ENCODE measurements at regions not wholly inside any gene's neighbourhood (a gene's known extent, or its start where the extent isn't known, plus 50 kb on each side); places are given as distances from the start of the nearest gene placed in this dataset.
"Not testable (repeated sequence)": the region's sequence is repeated elsewhere in the genome, so short reads cannot be mapped to it uniquely, and the experiment has no call there.

DNA sequence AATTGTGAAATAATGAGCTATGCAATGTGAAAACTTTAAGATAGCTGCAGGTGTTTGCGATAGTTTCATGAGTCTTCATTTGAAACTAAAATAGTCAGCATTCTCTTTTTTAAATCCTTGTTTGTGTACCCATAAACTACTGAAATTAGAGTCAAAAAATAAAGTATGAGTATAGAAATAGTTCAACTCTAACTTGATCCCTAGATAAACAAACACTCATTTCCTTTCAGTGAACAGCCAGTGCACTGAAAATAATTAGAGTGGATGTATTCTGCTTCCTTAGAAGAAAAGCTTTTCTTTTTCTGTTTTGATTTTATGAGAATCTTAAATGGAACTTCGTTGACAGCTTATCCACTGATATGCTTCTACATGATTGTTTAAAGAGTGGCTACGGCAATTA lies 1033.4 kb downstream of the SOCS6 start:
- intact Hi-C loops (cut with micrococcal nuclease; ENCODE audit: unreplicated experiment) = no loop called here
- TF ChIP-seq SIN3A (IDR thresholded peaks at IDR 0.05; ENCODE audit: borderline replicate concordance, insufficient read depth, low read depth, low read length) = no peak
- no peak for DNase-seq (ENCODE audit: low read depth, low spot score)
- ChIA-PET CTCF (no interaction called here), POLR2A (no interaction called here)
- no peak overlapping the region for H3K4me3 ChIP-seq (ENCODE audit: low read depth in 2 of 2, low read length in 2 of 2)
- H3K27me3 ChIP-seq (ENCODE audit: control insufficient read depth, insufficient read depth, low read length) = no peaks in the 10 kb centered on the region
- H3K4me1 ChIP-seq (ENCODE audit: control insufficient read depth, insufficient read depth, low read length) = no peaks in the 10 kb centered on the region
- no peaks in the 10 kb centered on the region for H3K9me3 ChIP-seq (ENCODE audit: control insufficient read depth, insufficient read depth, low read depth, low read length)
- H3K36me3 ChIP-seq (ENCODE audit: control insufficient read depth, insufficient read depth, low read length) = no peaks in the 10 kb centered on the region
- no peak for ATAC-seq
- in situ Hi-C loops (cut with HindIII; ENCODE audit: low pct_unique_long_range_greater_than_20kb, low sequenced_read_pairs) = no loop called here
- no peak overlapping the region for H3K27ac ChIP-seq (ENCODE audit: low read length)
- BruUV-seq (replicated peaks) = no TSS peak

DNA sequence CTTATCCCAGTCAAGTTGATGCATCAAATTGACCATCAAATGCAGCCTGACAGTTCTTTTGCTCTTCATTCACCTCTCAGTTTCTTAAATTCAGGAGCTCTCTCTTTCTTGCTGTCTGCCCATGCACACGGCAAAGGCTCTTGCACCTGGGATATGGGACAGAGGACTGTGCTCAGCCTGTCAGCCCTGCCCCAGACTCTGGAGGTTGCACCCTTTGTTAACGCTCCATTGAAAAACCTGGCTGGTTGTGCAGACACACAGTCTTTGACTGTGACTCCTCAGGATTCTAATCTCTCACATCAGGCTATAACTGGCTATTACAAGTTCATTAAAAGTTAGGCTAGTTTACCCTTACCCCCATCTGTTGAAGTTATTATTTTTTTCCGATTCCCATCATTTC lies 1032.5 kb downstream of the SOCS6 start:
- CTCF ChIA-PET = no interaction called here
- Histone ChIP-seq H3K27me3 (ENCODE audit: control insufficient read depth, insufficient read depth, low read length) (no peaks in the 10 kb centered on the region), H3K4me1 (ENCODE audit: control insufficient read depth, insufficient read depth, low read length) (no peaks in the 10 kb centered on the region), H3K36me3 (ENCODE audit: control insufficient read depth, insufficient read depth, low read length) (no peaks in the 10 kb centered on the region), H3K9me3 (ENCODE audit: control insufficient read depth, insufficient read depth, low read depth, low read length) (no peaks in the 10 kb centered on the region), H3K4me3 (ENCODE audit: low read depth in 2 of 2, low read length in 2 of 2) (no peak overlapping the region), H3K27ac (ENCODE audit: low read length) (no peak overlapping the region)
- ATAC-seq = no peak
- POLR2A ChIA-PET = no interaction called here
- intact Hi-C loops (cut with micrococcal nuclease; ENCODE audit: unreplicated experiment) (no loop called here), in situ Hi-C loops (cut with HindIII; ENCODE audit: low pct_unique_long_range_greater_than_20kb, low sequenced_read_pairs) (no loop called here)
- no peak for TF ChIP-seq TCF7L2 (IDR thresholded peaks at IDR 0.05; ENCODE audit: low read depth, low read length)
- TF ChIP-seq, protein P1, sequence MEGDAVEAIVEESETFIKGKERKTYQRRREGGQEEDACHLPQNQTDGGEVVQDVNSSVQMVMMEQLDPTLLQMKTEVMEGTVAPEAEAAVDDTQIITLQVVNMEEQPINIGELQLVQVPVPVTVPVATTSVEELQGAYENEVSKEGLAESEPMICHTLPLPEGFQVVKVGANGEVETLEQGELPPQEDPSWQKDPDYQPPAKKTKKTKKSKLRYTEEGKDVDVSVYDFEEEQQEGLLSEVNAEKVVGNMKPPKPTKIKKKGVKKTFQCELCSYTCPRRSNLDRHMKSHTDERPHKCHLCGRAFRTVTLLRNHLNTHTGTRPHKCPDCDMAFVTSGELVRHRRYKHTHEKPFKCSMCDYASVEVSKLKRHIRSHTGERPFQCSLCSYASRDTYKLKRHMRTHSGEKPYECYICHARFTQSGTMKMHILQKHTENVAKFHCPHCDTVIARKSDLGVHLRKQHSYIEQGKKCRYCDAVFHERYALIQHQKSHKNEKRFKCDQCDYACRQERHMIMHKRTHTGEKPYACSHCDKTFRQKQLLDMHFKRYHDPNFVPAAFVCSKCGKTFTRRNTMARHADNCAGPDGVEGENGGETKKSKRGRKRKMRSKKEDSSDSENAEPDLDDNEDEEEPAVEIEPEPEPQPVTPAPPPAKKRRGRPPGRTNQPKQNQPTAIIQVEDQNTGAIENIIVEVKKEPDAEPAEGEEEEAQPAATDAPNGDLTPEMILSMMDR (IDR thresholded peaks at IDR 0.05) = no peak
- no peak for TF ChIP-seq POLR2AphosphoS5 (IDR thresholded peaks at IDR 0.05; ENCODE audit: low read depth, low read length)
- TF ChIP-seq SIN3A (IDR thresholded peaks at IDR 0.05; ENCODE audit: borderline replicate concordance, insufficient read depth, low read depth, low read length) = no peak
- TF ChIP-seq, protein P2, sequence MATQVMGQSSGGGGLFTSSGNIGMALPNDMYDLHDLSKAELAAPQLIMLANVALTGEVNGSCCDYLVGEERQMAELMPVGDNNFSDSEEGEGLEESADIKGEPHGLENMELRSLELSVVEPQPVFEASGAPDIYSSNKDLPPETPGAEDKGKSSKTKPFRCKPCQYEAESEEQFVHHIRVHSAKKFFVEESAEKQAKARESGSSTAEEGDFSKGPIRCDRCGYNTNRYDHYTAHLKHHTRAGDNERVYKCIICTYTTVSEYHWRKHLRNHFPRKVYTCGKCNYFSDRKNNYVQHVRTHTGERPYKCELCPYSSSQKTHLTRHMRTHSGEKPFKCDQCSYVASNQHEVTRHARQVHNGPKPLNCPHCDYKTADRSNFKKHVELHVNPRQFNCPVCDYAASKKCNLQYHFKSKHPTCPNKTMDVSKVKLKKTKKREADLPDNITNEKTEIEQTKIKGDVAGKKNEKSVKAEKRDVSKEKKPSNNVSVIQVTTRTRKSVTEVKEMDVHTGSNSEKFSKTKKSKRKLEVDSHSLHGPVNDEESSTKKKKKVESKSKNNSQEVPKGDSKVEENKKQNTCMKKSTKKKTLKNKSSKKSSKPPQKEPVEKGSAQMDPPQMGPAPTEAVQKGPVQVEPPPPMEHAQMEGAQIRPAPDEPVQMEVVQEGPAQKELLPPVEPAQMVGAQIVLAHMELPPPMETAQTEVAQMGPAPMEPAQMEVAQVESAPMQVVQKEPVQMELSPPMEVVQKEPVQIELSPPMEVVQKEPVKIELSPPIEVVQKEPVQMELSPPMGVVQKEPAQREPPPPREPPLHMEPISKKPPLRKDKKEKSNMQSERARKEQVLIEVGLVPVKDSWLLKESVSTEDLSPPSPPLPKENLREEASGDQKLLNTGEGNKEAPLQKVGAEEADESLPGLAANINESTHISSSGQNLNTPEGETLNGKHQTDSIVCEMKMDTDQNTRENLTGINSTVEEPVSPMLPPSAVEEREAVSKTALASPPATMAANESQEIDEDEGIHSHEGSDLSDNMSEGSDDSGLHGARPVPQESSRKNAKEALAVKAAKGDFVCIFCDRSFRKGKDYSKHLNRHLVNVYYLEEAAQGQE (IDR thresholded peaks at IDR 0.05; ENCODE audit: insufficient read depth in 1 of 2, low read depth in 2 of 2, low read length in 1 of 2) = no peak
- no peak for DNase-seq (ENCODE audit: low read depth, low spot score)
- no TSS peak for BruUV-seq (replicated peaks)

DNA sequence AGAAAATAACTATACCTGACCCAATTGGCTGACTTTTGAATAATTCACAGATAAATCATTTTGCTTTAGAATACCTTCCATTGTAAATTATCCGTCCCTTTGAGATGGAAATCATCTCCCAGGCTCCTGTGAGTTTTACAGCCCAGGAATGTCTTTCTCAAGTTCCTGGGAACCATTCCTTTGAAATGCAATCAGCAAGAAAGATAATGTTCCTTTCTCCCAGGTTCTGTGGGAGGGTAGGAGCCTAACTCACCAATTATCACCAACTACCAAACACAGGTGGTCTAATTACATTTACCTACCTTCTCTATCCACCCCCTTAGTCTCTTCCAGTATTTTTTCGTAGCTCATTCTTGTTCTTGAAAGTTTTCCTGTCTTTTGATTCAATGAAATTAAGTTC lies 1016.0 kb downstream of the SOCS6 start:
- ChIA-PET POLR2A (no interaction called here), CTCF (no interaction called here)
- no peak for ATAC-seq
- H3K4me1 ChIP-seq (ENCODE audit: control insufficient read depth, insufficient read depth, low read length) = no peaks in the 10 kb centered on the region
- no peak overlapping the region for H3K27ac ChIP-seq (ENCODE audit: low read length)
- no peaks in the 10 kb centered on the region for H3K27me3 ChIP-seq (ENCODE audit: control insufficient read depth, insufficient read depth, low read length)
- no peaks in the 10 kb centered on the region for H3K9me3 ChIP-seq (ENCODE audit: control insufficient read depth, insufficient read depth, low read depth, low read length)
- H3K36me3 ChIP-seq (ENCODE audit: control insufficient read depth, insufficient read depth, low read length) = no peaks in the 10 kb centered on the region
- TF ChIP-seq, protein P2 (IDR thresholded peaks at IDR 0.05; ENCODE audit: insufficient read depth in 1 of 2, low read depth in 2 of 2, low read length in 1 of 2) = no peak
- TF ChIP-seq SIN3A (IDR thresholded peaks at IDR 0.05; ENCODE audit: borderline replicate concordance, insufficient read depth, low read depth, low read length) = no peak
- TF ChIP-seq TCF7L2 (IDR thresholded peaks at IDR 0.05; ENCODE audit: low read depth, low read length) = no peak
- TF ChIP-seq, protein P1 (IDR thresholded peaks at IDR 0.05) = no peak
- TF ChIP-seq POLR2AphosphoS5 (IDR thresholded peaks at IDR 0.05; ENCODE audit: low read depth, low read length) = no peak
- in situ Hi-C loops (cut with HindIII; ENCODE audit: low pct_unique_long_range_greater_than_20kb, low sequenced_read_pairs) (no loop called here), intact Hi-C loops (cut with micrococcal nuclease; ENCODE audit: unreplicated experiment) (no loop called here)
- no peak for DNase-seq (ENCODE audit: low read depth, low spot score)
- H3K4me3 ChIP-seq (ENCODE audit: low read depth in 2 of 2, low read length in 2 of 2) = no peak overlapping the region
- BruUV-seq (replicated peaks) = no TSS peak

DNA sequence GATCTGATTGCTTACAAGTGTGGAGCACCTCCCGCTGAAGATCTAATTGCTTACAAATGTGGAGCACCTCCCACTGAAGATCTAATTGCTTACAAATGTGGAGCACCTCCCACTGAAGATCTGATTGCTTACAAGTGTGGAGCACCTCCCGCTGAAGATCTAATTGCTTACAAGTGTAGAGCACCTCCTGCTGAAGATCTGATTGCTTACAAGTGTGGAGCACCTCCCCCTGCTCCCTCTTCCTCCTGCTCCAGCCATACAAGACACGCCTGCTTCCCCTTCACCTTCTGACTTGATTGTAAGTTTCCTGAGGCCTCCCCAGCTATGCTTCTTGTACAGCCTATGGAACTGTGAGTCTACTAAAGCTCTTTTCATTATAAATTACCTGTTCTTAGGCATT lies 1014.9 kb downstream of the SOCS6 start:
- CTCF ChIA-PET; in situ Hi-C loops (cut with HindIII; ENCODE audit: low pct_unique_long_range_greater_than_20kb, low sequenced_read_pairs); POLR2A ChIA-PET: not testable (repeated sequence)

More for the DNA sequence above, 1014.9 kb downstream of the SOCS6 start:
- H3K27ac ChIP-seq (ENCODE audit: low read length); H3K36me3 ChIP-seq (ENCODE audit: control insufficient read depth, insufficient read depth, low read length); DNase-seq (ENCODE audit: low read depth, low spot score); H3K4me3 ChIP-seq (ENCODE audit: low read depth in 2 of 2, low read length in 2 of 2); H3K4me1 ChIP-seq (ENCODE audit: control insufficient read depth, insufficient read depth, low read length); intact Hi-C loops (cut with micrococcal nuclease; ENCODE audit: unreplicated experiment); H3K27me3 ChIP-seq (ENCODE audit: control insufficient read depth, insufficient read depth, low read length); ATAC-seq; H3K9me3 ChIP-seq (ENCODE audit: control insufficient read depth, insufficient read depth, low read depth, low read length); BruUV-seq (replicated peaks): not testable (repeated sequence)
